OCI-LY7 (cell line): ENCODE measurements at regions not wholly inside any gene's neighbourhood (a gene's known extent, or its start where the extent isn't known, plus 50 kb on each side); places are given as distances from the start of the nearest gene placed in this dataset.

ENCODE experiments used
- CTCF ChIP-seq: fragments of 200-600 bp; sonication (generic); conservative IDR thresholded peaks from 2 replicates; pipeline ENCODE4 v1.5.1; 2014; ENCODE audit warnings: mild to moderate bottlenecking, antibody characterized with exemption, low read length, moderate library complexity, mixed read lengths
- EZH2phosphoT487 ChIP-seq: fragments of 200-600 bp; sonication (generic); IDR thresholded peaks from 2 replicates; pipeline ENCODE4 v1.6.1; 2018; ENCODE audit warnings: low read depth, borderline replicate concordance, mild to moderate bottlenecking, mixed run types, antibody characterized with exemption, low read length, moderate library complexity, mixed read lengths

- TF ChIP-seq CTCF (no peak), EZH2phosphoT487 (no peak)
Observed at GRCh38 chr19:24029941-24030636, 56.9 kb upstream of the ZNF254 start.
